ENCODE measurements at regions not wholly inside any gene's neighbourhood (a gene's known extent, or its start where the extent isn't known, plus 50 kb on each side); places are given as distances from the start of the nearest gene placed in this dataset.
"Not testable (repeated sequence)": the region's sequence is repeated elsewhere in the genome, so short reads cannot be mapped to it uniquely, and the experiment has no call there.

DNA sequence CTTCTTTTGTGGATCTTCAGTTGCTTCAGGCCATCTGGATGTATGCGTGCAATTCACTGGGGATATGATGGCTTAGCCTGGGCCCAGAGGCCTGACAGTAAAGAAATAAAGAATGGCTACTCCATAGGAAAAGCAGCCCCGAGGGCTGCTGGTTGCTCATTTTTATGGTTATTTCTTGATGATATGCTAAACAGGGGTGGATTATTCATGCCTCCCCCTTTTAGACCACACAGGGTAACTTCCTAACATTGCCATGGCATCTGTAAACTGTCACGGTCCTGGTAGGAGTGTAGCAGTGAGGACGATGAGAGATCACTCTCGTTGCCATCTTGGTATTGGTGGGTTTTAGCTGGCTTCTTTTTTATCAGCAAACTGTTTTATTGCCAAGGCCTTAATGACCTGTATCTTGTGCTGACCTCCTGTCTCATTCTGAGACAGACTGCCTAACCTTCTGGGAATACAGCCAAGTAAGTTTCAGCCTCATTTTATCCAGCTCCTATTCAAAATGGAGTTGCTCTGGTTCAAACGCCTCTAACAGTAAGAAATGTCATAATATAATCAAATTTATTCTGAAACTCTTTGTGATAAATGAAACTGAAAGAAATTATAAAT, 60.5 kb downstream of the DSEL start:
- DNase-seq, result no peak

DNA sequence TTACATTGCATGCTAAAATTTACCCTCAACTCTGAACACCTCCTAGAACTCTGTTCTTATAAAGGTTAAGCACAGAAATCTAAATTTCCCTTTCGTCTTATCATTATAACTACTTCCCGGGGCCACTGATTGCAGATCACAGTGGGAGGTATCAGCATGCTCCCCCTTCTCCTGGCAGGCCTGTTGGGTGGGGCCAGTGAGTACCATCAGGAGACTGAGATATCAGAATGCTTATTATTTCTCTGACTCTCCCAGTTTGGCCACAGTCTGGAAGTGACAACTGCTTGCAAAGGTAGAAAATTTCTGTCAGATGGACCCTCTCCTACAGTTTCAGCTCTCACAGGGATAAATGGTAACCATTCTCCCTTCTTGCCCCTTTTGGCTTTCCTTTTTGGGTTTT, 62.6 kb downstream of the DSEL start:
- DNase-seq, result no peak

DNA sequence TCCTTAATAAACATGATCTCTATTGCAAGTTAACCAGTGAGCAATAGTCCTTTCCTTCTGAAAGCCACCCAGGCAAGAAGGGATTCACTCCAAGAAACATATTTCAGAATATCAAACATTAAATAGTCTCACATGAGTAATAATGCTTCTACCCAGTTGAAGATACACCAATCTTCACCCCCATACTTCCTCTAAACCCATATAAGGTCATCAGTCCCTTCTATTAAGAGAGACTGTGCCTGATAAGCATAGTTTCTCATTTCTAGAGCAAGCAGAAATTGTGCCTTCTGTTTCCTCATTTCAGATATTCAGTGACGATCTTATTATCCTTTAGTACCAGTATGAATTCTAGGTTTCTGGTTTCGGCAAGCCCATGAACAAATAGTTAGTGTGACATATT, 64.6 kb downstream of the DSEL start:
- no peak for DNase-seq

DNA sequence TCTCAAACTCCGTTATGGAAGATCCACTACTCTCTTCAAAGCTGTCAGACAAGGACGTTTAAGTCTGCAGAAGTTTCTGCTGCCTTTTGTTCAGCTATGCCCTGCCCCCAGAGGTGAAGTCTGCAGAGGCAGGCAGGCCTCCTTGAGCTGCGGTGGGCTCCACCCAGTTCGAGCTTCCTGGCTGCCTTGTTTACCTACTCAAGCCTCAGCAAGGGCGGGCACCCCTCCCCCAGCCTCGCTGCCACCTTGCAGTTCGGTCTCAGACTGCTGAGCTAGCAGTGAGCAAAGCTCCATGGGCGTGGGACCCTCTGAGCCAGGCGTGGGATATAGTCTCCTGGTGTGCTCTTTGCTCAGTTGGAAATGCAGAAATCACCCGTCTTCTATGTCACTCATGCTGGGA, 65.4 kb downstream of the DSEL start:
- not testable (repeated sequence) for DNase-seq

- DNase-seq, result no peak
These were observed 82.5 kb downstream of the DSEL start for GRCh38 chr18:67433971-67434370.

DNA sequence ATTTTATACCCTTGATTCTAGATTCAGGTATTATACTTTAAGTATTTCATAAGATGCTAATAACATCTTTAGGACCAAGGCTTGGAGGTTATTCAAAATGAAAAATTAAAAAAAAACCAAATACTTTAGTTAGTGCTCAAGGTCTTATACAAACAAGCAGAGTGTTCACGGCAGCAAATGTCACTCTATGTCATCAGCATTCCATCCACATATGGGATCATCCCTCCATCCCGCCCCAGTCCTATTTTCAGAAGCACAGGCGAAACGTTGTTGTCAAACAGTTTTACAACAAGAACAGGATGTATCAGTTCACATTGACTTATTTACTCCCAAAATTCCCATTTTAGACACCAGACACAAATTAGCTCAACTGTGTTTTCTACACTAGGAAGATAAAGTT, 83.7 kb downstream of the DSEL start:
- DNase-seq, result no peak

- DNase-seq, result no peak
These were observed 87.7 kb downstream of the DSEL start for GRCh38 chr18:67428805-67429204.

DNA sequence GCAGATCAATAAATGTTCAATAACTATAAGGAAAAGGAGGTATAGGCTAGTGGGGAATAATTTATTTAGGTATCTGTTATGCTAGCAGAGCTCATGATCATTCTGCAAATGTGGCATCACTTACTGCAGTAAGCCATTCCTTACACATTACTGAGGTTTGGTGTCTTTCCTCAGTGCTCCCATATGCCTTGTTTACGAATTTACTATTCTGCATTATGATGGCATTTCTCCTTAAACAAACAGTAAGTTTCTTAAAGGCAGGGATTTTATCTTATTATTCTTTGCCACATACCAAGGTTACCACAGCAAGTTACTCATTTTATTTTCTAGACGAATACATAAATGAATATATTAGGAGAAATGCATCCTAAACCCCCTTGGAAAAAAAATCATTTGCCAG, 88.4 kb downstream of the DSEL start:
- DNase-seq, result no peak

GRCh38 chr18:67426486-67426885, 90.0 kb downstream of the DSEL start:
- DNase-seq, result no peak

DNA sequence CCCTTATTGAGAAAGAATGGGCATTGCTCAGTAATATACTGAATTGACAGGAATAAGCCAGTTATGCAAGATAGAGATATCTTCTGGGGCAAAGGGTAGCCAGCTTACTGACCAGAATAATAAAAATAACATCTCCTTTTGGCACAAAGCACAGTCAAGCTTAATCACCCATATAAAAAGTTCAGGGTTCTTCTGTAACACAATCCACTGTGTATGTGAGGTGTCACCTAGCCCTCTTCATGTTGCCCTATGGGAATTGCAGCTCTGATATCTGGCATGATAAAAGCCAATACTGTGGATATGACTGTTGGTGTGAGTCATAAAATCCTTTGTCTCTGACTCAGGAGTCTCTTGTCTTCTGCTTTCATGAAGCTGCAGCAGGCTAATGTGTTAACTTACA, 90.8 kb downstream of the DSEL start:
- DNase-seq, result no peak

- DNase-seq, result no peak
These were observed 94.9 kb downstream of the DSEL start for GRCh38 chr18:67421651-67422050.

GRCh38 chr18:67417864-67418523, 98.5 kb downstream of the DSEL start:
- no peak for DNase-seq

GRCh38 chr18:67411116-67411515, 105.4 kb downstream of the DSEL start:
- DNase-seq, result no peak

- no peak for DNase-seq
These were observed 106.1 kb downstream of the DSEL start for GRCh38 chr18:67410075-67411070.

- DNase-seq, result no peak
These were observed 108.3 kb downstream of the DSEL start for GRCh38 chr18:67408240-67408639.

- no peak for DNase-seq
These were observed 109.8 kb downstream of the DSEL start for GRCh38 chr18:67406714-67407113.

DNA sequence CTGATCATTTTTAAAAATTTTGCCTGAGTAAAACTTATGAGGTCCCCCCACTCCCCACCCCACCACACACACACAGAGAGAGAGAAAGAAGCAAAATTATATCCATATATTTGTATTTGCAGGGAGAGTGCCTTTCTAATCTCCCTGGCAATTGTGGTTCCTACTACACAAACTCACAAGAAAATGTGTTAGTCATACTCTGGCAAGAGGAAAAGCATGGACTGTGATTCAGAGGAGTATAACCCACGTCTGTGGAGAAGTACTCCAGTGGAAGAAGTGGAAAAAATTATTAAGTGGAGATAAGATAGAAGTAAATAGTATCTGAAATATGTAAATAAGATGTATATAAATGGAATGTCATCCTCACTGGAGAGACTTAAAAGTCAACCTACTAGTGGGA, 114.0 kb downstream of the DSEL start:
- no peak for DNase-seq

GRCh38 chr18:67400502-67401117, 115.9 kb downstream of the DSEL start:
- no peak for DNase-seq

DNA sequence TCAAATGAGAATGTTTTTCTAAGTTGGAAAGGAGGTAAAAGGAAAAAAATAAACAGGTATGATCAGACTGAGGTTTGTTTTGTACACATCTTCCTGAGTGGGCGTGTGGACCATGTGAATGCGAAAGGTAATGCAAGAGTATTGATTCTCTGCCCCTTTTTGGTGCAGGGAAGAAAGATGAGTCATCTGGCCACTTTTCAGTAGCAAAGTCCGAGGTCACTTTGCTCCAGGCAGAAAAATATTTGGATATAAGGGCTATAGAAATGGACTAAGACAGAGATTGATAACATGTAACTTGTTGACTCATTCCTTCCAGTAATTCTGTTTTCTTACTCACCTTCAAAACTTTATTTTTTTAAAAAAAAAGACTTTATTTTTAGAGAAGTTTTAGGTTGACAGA, 130.5 kb downstream of the DSEL start:
- DNase-seq, result no peak

DNA sequence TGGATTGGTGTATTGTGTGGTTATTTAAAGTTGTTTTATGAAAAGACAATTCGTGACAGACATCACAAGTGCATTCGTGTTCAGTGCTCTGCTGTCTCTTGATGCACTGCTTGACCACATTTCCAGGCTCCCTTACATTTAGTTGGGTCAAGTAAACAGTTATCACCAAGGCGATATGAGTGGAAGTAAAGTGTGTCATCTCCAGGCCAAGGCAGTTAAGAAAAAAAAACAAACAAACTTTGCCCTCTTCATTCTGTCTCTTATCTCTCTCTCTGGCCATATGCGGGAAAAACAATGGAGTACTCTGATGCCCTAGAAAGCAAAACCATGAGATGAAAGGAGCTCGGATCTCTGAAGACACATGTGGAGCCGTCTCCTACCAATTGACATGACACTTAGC, 131.1 kb downstream of the DSEL start:
- DNase-seq, result no peak

DNA sequence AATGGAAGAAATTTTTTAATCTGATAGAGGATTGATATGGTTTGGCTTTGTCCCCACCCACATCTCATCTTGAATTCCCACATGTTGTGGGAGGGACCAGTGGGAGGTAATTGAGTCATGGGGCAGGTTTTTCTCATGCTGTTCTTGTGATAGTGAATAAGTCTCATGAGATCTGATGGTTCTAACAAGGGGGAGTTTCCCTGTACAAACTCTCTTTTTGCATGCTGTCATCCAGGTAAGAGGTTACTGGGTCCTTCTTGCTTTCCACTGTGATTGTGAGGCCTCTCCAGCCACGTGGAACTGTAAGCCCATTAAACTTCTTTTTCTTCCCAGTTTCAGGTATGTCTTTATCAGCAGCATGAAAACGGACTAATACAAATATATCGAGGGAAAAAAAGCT, 132.5 kb downstream of the DSEL start:
- DNase-seq, result not testable (repeated sequence)

DNA sequence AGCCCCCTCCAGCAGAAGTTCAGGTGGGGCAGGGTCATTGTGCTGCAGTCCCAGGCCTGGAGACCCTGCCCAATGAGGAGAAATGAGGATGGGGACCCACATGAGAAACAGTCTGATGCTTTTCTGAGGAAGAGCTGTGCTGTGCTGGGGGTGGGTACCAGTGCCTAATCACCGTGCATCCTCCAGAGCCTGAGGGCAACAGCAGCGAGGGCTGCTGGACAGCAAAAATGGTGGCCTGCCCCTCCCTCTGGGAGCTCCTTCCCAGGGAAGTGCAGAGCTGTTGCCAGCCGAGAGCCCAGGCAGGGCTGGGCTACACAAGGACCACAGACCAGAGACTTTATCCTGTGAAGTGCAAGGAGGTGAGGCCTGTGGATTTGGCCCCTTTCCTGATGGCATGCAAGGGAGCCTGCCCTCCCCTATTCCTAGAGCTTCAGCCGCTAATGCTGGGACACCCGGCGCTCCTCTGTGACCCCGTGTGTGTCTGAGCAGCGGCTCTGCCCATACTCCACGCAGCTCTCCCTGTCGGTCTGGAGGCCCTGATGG, 134.8 kb downstream of the DSEL start:
- no peak for DNase-seq

GRCh38 chr18:67380867-67381266, 135.7 kb downstream of the DSEL start:
- no peak for DNase-seq

All from stimulated activated CD8-positive, alpha-beta memory T cell treated with anti-CD3 and anti-CD28 coated beads, Interleukin-4, amount 100 ng/mL, for 48 hours (primary cell).